Suprapubic skin (tissue), 4 donors: ENCODE measurements at regions not wholly inside any gene's neighbourhood (a gene's known extent, or its start where the extent isn't known, plus 50 kb on each side); places are given as distances from the start of the nearest gene placed in this dataset.

Experiments
- CTCF ChIP-seq, 2 donors: fragments of 200-600 bp in 1 of 2; fragments of 450-650 bp in 1 of 2; sonication (generic) in 1 of 2; IDR thresholded peaks; one replicate each; pipeline ENCODE4 v1.5.1; 2016 to 2019; ENCODE audit warnings: antibody characterized with exemption in 2 of 2, mild to moderate bottlenecking in 1 of 2, moderate library complexity in 1 of 2
- EP300 ChIP-seq: sonication (generic); formaldehyde crosslinking; IDR thresholded peaks from one replicate; pipeline ENCODE4 v1.6.1; 2017; ENCODE audit warnings: antibody characterized with exemption
- POLR2A ChIP-seq, 2 donors: fragments of 450-650 bp; IDR thresholded peaks; one replicate each; pipeline ENCODE4 v1.6.1; 2017; ENCODE audit warnings: antibody characterized with exemption in 2 of 2, mild to moderate bottlenecking in 2 of 2, moderate library complexity in 2 of 2
- POLR2AphosphoS5 ChIP-seq, 3 donors: sonication (generic); formaldehyde crosslinking; IDR thresholded peaks; one replicate each; pipeline ENCODE4 v1.6.1; 2017; ENCODE audit warnings: antibody characterized with exemption in 3 of 3

DNA sequence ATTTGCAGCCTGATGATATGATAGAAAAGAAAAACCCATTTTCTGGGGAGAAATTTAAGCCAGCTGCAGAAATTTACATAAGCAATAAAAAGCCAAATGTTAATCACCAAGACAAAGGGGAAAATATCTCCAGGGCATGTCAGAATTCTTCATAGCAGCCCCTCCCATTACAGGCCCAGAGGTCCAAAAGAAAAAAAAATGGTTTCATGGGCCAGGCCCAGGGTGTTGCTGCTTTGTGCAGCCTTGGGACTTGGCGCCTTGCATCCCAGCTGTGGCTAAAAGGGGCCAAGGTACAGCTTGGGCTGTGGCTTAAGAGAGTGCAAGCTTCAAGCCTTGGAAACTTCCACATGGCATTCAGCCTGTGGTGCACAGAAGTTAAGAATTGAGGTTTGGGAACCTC, 97.9 kb upstream of the CDX4 start:
- TF ChIP-seq CTCF (IDR thresholded peaks at IDR 0.05) (no peak), POLR2AphosphoS5 (IDR thresholded peaks at IDR 0.05) (no peak), POLR2A (IDR thresholded peaks at IDR 0.05) (no peak), EP300 (no peak)
